ENCODE measurements at regions not wholly inside any gene's neighbourhood (a gene's known extent, or its start where the extent isn't known, plus 50 kb on each side); places are given as distances from the start of the nearest gene placed in this dataset.
"Not testable (repeated sequence)": the region's sequence is repeated elsewhere in the genome, so short reads cannot be mapped to it uniquely, and the experiment has no call there.

GRCh38 chr1:5603353-5604104 is 388.7 kb downstream of the NPHP4 start:
- DNase-seq (no peak), ATAC-seq (no peak)
- H3K4me3 ChIP-seq, result no peak overlapping the region
- H3K27me3 ChIP-seq, result peaks cover 0 to 16% (median 4%) of the 10 kb centered on the region in 9 donors
- no peak overlapping the region for H3K27ac ChIP-seq
- 70 to 77% (median 75%) methylated on average over 3 of the region's 3 CpGs for WGBS, 4 donors
- no peaks in the 10 kb centered on the region for H3K36me3 ChIP-seq
- peaks cover 0 to 3% (median 0%) of the 10 kb centered on the region in 12 donors for H3K4me1 ChIP-seq
- H3K9me3 ChIP-seq, result peaks cover 0 to 9% (median 0%) of the 10 kb centered on the region in 12 donors
- intact Hi-C loops (cut with DNase I), result no loop called here
- TF ChIP-seq CTCF (IDR thresholded peaks at IDR 0.05) (no peak), POLR2A (IDR thresholded peaks at IDR 0.05) (no peak)

- H3K4me1 ChIP-seq; intact Hi-C loops (cut with DNase I); H3K27ac ChIP-seq; H3K4me3 ChIP-seq; H3K9me3 ChIP-seq; ATAC-seq; H3K36me3 ChIP-seq; DNase-seq: not testable (repeated sequence)
- peaks cover 0 to 16% (median 2%) of the 10 kb centered on the region in 9 donors for H3K27me3 ChIP-seq
- WGBS, 4 donors, result 29 to 41% (median 38%) methylated on average over 5 of the region's 5 CpGs
Observed at GRCh38 chr1:5602718-5603117, 389.5 kb downstream of the NPHP4 start.

- ATAC-seq (no peak), DNase-seq (no peak)
- intact Hi-C loops (cut with DNase I), result no loop called here
- H3K4me1 ChIP-seq, result peaks cover 0 to 7% (median 0%) of the 10 kb centered on the region in 12 donors
- no peak overlapping the region for H3K27ac ChIP-seq
- H3K27me3 ChIP-seq, result peaks cover 0 to 16% (median 2%) of the 10 kb centered on the region in 9 donors
- H3K36me3 ChIP-seq, result no peaks in the 10 kb centered on the region
- TF ChIP-seq POLR2A (IDR thresholded peaks at IDR 0.05), result no peak
- no peak for TF ChIP-seq CTCF (IDR thresholded peaks at IDR 0.05)
- WGBS, 4 donors, result 75 to 84% (median 79%) methylated on average over 21 of the region's 21 CpGs
- no peak overlapping the region for H3K4me3 ChIP-seq
- H3K9me3 ChIP-seq, result no peaks in the 10 kb centered on the region
Observed at GRCh38 chr1:5601516-5601915, 390.7 kb downstream of the NPHP4 start.

- Histone ChIP-seq H3K9me3 (no peaks in the 10 kb centered on the region), H3K36me3 (no peaks in the 10 kb centered on the region), H3K4me1 (peaks cover 0 to 7% (median 0%) of the 10 kb centered on the region in 12 donors), H3K27me3 (peaks cover 0 to 20% (median 2%) of the 10 kb centered on the region in 9 donors), H3K4me3 (no peak overlapping the region), H3K27ac (no peak overlapping the region)
- 61 to 65% (median 63%) methylated on average over 6 of the region's 6 CpGs for WGBS, 4 donors
- intact Hi-C loops (cut with DNase I), result no loop called here
- ATAC-seq (no peak), DNase-seq (no peak)
- TF ChIP-seq CTCF (IDR thresholded peaks at IDR 0.05), result no peak
- no peak for TF ChIP-seq POLR2A (IDR thresholded peaks at IDR 0.05)
Observed at GRCh38 chr1:5599541-5599940, 392.7 kb downstream of the NPHP4 start.

All from heart left ventricle (tissue), 16 donors.